HG02571 (cell line): ENCODE measurements at regions not wholly inside any gene's neighbourhood (a gene's known extent, or its start where the extent isn't known, plus 50 kb on each side); places are given as distances from the start of the nearest gene placed in this dataset.

Experiments
- ATAC-seq: cut with Tn5 transposase; IDR thresholded peaks from one replicate; pipeline ENCODE4 v1.9.1; 2021; ENCODE audit warnings: mild to moderate bottlenecking, moderate library complexity; ENCODE audit not compliant: unreplicated experiment

- ATAC-seq: no peak
Measured at GRCh38 chr10:36636879-36637278, 488.5 kb upstream of the ANKRD30A start.

- ATAC-seq: no peak
Measured at GRCh38 chr10:36636285-36636839, 489.0 kb upstream of the ANKRD30A start.

- no peak for ATAC-seq
Measured at GRCh38 chr10:36634916-36635315, 490.5 kb upstream of the ANKRD30A start.

- no peak for ATAC-seq
Measured at GRCh38 chr10:36630267-36630666, 495.1 kb upstream of the ANKRD30A start.

- no peak for ATAC-seq
Measured at GRCh38 chr10:36629476-36629875, 495.9 kb upstream of the ANKRD30A start.

GRCh38 chr10:36624551-36625100 is 500.8 kb upstream of the ANKRD30A start:
- no peak for ATAC-seq

- no peak for ATAC-seq
Measured at GRCh38 chr10:36621346-36621745, 504.1 kb upstream of the ANKRD30A start.

- no peak for ATAC-seq
Measured at GRCh38 chr10:36612436-36612835, 513.0 kb upstream of the ANKRD30A start.

- no peak for ATAC-seq
Measured at GRCh38 chr10:36608866-36609265, 516.5 kb upstream of the ANKRD30A start.

- no peak for ATAC-seq
Measured at GRCh38 chr10:36608251-36608650, 517.1 kb upstream of the ANKRD30A start.

GRCh38 chr10:36606234-36606839 is 519.1 kb upstream of the ANKRD30A start:
- ATAC-seq: no peak

GRCh38 chr10:36604316-36604715 is 521.1 kb upstream of the ANKRD30A start:
- ATAC-seq: no peak

- ATAC-seq: no peak
Measured at GRCh38 chr10:36603688-36604087, 521.7 kb upstream of the ANKRD30A start.

GRCh38 chr10:36602374-36602773 is 523.0 kb upstream of the ANKRD30A start:
- ATAC-seq: no peak

GRCh38 chr10:36597756-36598320 is 527.6 kb upstream of the ANKRD30A start:
- ATAC-seq: no peak

GRCh38 chr10:36592964-36593363 is 532.4 kb upstream of the ANKRD30A start:
- no peak for ATAC-seq

GRCh38 chr10:36591436-36591835 is 534.0 kb upstream of the ANKRD30A start:
- ATAC-seq: no peak

- no peak for ATAC-seq
Measured at GRCh38 chr10:36583690-36584089, 541.7 kb upstream of the ANKRD30A start.

- no peak for ATAC-seq
Measured at GRCh38 chr10:36581237-36581636, 544.2 kb upstream of the ANKRD30A start.

GRCh38 chr10:36578306-36578705 is 547.1 kb upstream of the ANKRD30A start:
- no peak for ATAC-seq

GRCh38 chr10:36577126-36577525 is 548.3 kb upstream of the ANKRD30A start:
- ATAC-seq: no peak

- no peak for ATAC-seq
Measured at GRCh38 chr10:36574207-36574606, 551.2 kb upstream of the ANKRD30A start.
